Skeletal muscle cell (primary cell): ENCODE measurements at regions not wholly inside any gene's neighbourhood (a gene's known extent, or its start where the extent isn't known, plus 50 kb on each side); places are given as distances from the start of the nearest gene placed in this dataset.
A peak's percentile ranks its signal among the peaks of the same experiment; 100 is the strongest.

Experiments used
- DNase-seq: peaks from one replicate; pipeline ENCODE4 v3.0.0-alpha.2; 2010; ENCODE audit warnings: low read depth
- H3K4me3 ChIP-seq: 2 replicates; pipeline ENCODE4 v1.5.1; 2011; ENCODE audit warnings: low read depth, mild to moderate bottlenecking, control low read depth, low read length, moderate library complexity

GRCh38 chr5:71974622-71975021 lies 132.7 kb upstream of the MAP1B start:
- H3K4me3 ChIP-seq, result no peak overlapping the region
- DNase-seq, result no peak

DNA sequence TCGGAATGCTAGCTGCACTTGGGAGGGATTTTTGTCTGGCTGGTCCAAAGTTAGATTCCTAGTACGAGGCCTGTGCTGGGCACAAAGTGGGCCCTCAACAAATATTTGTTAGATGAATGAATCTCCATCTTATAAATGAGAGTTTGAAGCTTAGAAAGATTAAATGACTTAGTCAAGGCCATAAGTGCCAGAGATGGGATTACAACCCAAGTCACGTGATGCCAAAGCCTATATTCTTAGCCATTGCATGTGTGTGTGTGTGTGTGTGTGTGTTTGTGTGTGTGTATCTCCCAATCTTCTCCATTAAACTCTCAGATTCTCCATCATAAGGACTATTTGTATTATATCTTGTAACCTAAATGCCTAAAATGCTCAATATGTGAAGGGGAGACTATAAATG lies 130.8 kb upstream of the MAP1B start:
- H3K4me3 ChIP-seq, result no peak overlapping the region
- no peak for DNase-seq

- DNase-seq, result no peak
- no peak overlapping the region for H3K4me3 ChIP-seq
These were observed 130.0 kb upstream of the MAP1B start for GRCh38 chr5:71977311-71977710.

GRCh38 chr5:71978216-71978615 lies 129.1 kb upstream of the MAP1B start:
- no peak overlapping the region for H3K4me3 ChIP-seq
- DNase-seq, result no peak

DNA sequence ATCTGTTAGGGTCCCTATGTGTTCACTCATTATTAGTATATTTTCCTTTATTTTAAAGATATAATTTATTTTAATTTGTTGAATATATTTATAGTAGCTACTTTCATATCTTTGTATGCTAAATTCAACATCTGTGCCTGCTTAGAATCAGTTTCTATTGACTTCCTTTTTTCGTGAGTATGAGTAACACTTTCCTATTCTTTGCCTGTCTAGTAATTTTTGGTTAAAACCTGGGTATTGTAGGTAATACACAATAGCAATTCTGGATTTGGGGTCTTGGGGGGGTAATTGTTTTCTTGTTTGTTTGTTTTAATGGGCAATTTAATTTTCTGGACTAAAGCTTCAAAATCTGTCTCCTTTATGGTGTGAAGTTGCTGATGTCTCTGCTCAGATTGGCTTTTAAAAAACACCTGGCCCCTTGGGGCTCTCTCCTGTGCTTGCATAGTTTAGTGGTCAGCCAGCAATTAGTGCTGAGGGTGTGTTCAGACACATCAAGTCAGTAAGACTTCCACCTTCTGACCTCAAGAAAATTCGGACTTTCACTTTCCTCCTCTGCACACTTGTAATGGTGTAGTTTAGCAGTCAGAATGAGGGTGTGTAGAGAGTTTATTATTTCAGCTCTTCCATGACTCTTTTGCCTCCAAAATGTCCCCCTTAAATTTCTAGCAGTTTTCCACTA lies 124.4 kb upstream of the MAP1B start:
- H3K4me3 ChIP-seq, result no peak overlapping the region
- no peak for DNase-seq

- DNase-seq, result no peak
- no peak overlapping the region for H3K4me3 ChIP-seq
These were observed 121.2 kb upstream of the MAP1B start for GRCh38 chr5:71986101-71986500.

- DNase-seq, result no peak
- H3K4me3 ChIP-seq, result no peak overlapping the region
These were observed 118.5 kb upstream of the MAP1B start for GRCh38 chr5:71988808-71989207.

GRCh38 chr5:71993600-71993999 lies 113.7 kb upstream of the MAP1B start:
- no peak for DNase-seq
- no peak overlapping the region for H3K4me3 ChIP-seq

DNA sequence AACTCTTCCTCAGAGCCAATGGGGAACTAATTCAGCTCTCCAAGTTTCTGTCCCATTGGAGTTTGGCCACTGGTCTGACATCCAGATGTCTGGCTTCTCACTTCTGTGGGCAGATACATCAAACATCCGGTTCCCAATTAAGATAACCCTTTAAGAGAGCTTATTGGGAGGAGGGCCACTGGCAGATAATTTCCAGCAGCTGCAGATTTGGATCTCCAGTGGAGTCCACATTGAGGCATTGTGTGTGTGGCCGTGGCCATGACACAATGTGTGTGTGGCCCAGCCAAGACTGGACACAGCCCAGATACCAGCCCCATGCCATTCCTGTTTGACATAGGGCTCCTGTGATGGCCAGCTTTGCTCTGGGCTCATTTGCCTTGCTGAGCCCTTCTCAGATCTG lies 110.5 kb upstream of the MAP1B start:
- no peak for DNase-seq
- H3K4me3 ChIP-seq, result no peak overlapping the region

DNA sequence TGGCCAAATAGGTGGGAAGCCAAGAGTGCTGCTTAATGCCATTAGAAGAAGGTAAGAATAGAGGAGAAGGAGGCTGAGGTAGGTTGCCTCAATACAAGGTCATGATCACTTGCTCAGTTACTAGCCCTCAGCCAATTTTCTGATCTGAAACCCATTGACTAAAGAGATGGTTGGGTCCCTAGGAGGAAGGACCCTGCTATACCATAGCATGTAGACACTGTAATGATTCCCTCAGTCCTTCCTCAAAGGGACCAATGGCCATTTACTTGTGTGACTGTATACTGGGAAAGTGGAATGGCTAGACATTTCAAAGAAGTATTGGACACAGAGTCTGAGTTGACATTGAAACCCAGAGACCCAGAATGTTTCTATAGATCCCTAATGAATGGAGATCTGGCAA lies 108.5 kb upstream of the MAP1B start:
- no peak for DNase-seq
- no peak overlapping the region for H3K4me3 ChIP-seq

DNA sequence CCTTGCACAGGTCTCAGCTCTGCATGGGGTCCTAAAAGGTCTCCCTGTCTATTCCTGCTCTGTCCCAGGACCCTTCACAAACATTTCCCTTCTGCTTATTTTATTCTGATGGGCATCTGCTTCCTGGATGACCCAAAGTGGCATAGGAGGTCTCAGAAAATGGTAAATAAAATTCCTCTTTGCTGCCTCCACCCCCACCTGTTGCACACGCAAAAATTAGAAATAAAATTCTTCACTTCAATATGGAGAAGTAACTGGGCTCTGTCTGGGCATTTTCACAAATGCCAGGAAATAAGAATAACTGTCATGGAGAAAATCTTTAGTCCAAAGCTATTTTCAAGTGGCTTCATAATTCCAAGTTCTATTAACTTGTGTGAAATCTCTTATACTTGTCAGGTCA lies 106.6 kb upstream of the MAP1B start:
- H3K4me3 ChIP-seq, result no peak overlapping the region
- no peak for DNase-seq

GRCh38 chr5:72005671-72006070 lies 101.6 kb upstream of the MAP1B start:
- H3K4me3 ChIP-seq, result no peak overlapping the region
- no peak for DNase-seq

- no peak overlapping the region for H3K4me3 ChIP-seq
- DNase-seq, result no peak
These were observed 100.9 kb upstream of the MAP1B start for GRCh38 chr5:72006361-72006760.

DNA sequence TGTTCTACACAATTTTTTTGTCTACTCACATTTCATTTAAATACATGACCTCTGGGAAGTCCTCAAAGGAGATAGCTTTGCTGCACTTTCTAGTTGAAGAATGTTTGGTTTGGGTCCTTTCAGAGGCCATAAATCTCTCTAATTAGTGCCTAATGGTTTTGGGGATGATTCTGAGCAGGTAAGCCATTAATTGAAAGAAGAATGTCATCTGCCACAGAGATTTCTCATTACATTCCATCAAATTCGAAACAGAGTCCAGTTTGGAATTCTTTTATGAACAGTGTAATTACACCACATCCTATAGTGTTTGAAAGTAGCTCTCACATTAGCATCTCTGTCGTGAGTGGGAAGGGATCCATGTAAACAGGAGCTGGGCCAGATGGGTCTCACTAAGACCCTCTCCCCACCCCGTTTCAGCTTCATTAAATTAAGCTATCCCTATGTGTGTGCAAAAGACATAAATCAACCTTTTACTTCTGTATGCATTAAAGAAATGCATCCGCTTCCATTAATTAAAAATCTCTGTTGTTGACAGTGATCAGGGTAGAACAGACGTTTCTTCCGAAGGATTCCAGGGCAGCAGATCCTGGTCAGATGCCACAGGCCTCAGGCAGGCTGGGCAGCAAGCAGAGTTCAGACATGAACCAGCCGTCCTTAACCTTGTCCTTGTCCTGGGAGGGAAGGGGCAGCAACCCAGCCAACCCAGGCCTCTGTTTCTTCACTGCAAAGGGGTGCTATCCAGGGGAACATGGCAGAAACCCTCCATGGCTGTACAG lies 99.8 kb upstream of the MAP1B start:
- no peak for DNase-seq
- no peak overlapping the region for H3K4me3 ChIP-seq

GRCh38 chr5:72009280-72009679 lies 98.0 kb upstream of the MAP1B start:
- H3K4me3 ChIP-seq, result no peak overlapping the region
- DNase-seq, result no peak

- H3K4me3 ChIP-seq, result no peak overlapping the region
- no peak for DNase-seq
These were observed 96.8 kb upstream of the MAP1B start for GRCh38 chr5:72010430-72010829.

- H3K4me3 ChIP-seq, result no peak overlapping the region
- DNase-seq, result no peak
These were observed 94.4 kb upstream of the MAP1B start for GRCh38 chr5:72012906-72013305.

DNA sequence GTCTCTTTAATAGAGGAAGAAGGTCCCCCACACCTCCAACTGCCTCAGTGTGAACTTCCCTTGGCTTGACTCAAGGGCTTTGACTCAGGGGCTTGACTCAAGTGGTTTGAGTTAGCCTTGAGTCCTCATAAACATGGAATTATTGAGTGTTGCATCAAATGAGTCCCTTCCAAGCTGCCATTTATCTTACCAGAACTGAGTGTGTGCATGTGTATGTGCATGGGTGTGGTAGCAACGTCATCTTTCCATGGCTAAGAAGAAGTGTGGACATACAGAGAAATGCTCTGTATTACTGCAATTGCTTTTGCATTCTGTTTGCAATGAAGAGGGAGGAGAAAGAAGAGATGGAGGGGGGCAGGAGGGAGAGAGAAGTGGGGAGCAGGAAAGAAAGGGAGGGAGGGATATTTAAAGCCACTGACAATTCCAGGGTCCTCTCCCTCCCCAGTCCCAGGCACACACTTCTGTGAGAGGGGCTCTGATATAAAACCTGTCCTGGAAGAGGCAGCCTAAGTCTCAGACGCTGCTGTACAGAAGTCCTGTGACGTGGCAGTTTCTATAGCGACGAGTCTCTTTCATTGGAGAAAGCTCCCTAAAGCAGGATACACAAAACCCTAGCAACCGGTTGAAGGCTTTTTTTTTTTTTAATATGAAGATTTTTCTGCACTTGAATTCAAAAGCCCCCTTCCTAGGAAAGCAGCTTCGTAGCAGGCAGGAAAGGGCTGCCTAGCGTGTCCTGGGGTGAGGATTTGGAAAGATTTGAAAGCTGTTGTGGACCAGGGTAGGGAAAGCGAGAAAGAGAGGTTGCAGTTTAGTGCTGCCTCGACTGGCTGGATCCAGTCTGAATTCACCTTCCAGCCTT lies 93.3 kb upstream of the MAP1B start:
- DNase-seq, result peak; percentile 43
- H3K4me3 ChIP-seq, result no peak overlapping the region

DNA sequence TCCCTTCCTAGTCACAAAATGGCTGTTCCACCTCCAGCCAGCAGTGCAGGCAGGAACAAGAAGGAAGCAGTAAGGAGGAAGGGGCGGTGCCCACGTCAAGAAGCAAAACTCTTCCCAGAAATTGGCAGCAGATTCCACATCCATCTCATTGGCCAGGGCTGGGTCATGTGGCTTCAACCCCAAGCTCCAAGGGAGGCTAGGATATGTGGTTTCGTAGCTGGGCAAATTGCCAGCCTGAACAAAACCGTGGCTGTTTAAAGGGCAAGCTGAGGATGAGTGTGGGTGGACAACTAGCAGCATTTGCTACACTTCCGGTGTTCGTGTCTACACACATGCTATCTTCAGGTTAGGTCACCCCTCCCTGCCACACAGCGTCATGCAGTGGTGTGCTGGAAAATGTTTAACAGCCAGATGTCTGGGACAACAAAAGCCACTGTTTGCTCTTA lies 92.1 kb upstream of the MAP1B start:
- no peak overlapping the region for H3K4me3 ChIP-seq
- DNase-seq, result peak; percentile 15

- H3K4me3 ChIP-seq, result no peak overlapping the region
- no peak for DNase-seq
These were observed 89.0 kb upstream of the MAP1B start for GRCh38 chr5:72018143-72018803.
